ENCODE measurements at regions not wholly inside any gene's neighbourhood (a gene's known extent, or its start where the extent isn't known, plus 50 kb on each side); places are given as distances from the start of the nearest gene placed in this dataset.

GRCh38 chr5:38011668-38012188 lies 171.9 kb upstream of the GDNF start:
- no peak overlapping the region for H3K27ac ChIP-seq (ENCODE audit: insufficient read depth, low read length)
- H3K4me3 ChIP-seq (replicated peaks in 1 of 4; ENCODE audit: control extremely low read depth in 1 of 4, insufficient read depth in 1 of 4, low read depth in 3 of 4, low read length in 4 of 4) = no peak overlapping the region
- DNase-seq (ENCODE audit: low read depth in 2 of 2) = no peak
- no peaks in the 10 kb centered on the region for H3K4me1 ChIP-seq (ENCODE audit: control insufficient read depth, extremely low read depth, insufficient read depth, low read length)
- no peak overlapping the region for H3K9ac ChIP-seq (ENCODE audit: insufficient read depth, low read length)
- no peaks in the 10 kb centered on the region for H3K79me2 ChIP-seq (ENCODE audit: control insufficient read depth, insufficient read depth, low read length)
- H4K20me1 ChIP-seq (ENCODE audit: control insufficient read depth, extremely low read depth, insufficient read depth, low read length) = no peaks in the 10 kb centered on the region
- TF ChIP-seq CTCF (conservative IDR thresholded peaks at IDR 0.05 in 1 of 2, IDR thresholded peaks at IDR 0.05 in 1 of 2; ENCODE audit: low read depth in 1 of 2, low read length in 2 of 2) (no peak), EZH2 (IDR thresholded peaks at IDR 0.05; ENCODE audit: low read length, missing control alignments) (no peak)
- peaks cover 2% of the 10 kb centered on the region for H3K27me3 ChIP-seq (ENCODE audit: control insufficient read depth, insufficient read depth, low read length)
- H3K9me3 ChIP-seq (ENCODE audit: control insufficient read depth, insufficient read depth, low read depth, low read length) = no peaks in the 10 kb centered on the region
- no peak overlapping the region for H2AFZ ChIP-seq (ENCODE audit: low read length)
- H3K4me2 ChIP-seq (ENCODE audit: extremely low read depth, insufficient read depth, low read length) = no peak overlapping the region
- H3K36me3 ChIP-seq (ENCODE audit: control insufficient read depth, insufficient read depth, low read length) = no peaks in the 10 kb centered on the region

- H4K20me1 ChIP-seq (ENCODE audit: control insufficient read depth, extremely low read depth, insufficient read depth, low read length) = no peaks in the 10 kb centered on the region
- no peaks in the 10 kb centered on the region for H3K4me1 ChIP-seq (ENCODE audit: control insufficient read depth, extremely low read depth, insufficient read depth, low read length)
- TF ChIP-seq EZH2 (IDR thresholded peaks at IDR 0.05; ENCODE audit: low read length, missing control alignments) (no peak), CTCF (conservative IDR thresholded peaks at IDR 0.05 in 1 of 2, IDR thresholded peaks at IDR 0.05 in 1 of 2; ENCODE audit: low read depth in 1 of 2, low read length in 2 of 2) (no peak)
- no peaks in the 10 kb centered on the region for H3K36me3 ChIP-seq (ENCODE audit: control insufficient read depth, insufficient read depth, low read length)
- no peak overlapping the region for H3K4me2 ChIP-seq (ENCODE audit: extremely low read depth, insufficient read depth, low read length)
- peaks cover 2% of the 10 kb centered on the region for H3K27me3 ChIP-seq (ENCODE audit: control insufficient read depth, insufficient read depth, low read length)
- H3K79me2 ChIP-seq (ENCODE audit: control insufficient read depth, insufficient read depth, low read length) = no peaks in the 10 kb centered on the region
- no peak for DNase-seq (ENCODE audit: low read depth in 2 of 2)
- no peak overlapping the region for H2AFZ ChIP-seq (ENCODE audit: low read length)
- H3K9me3 ChIP-seq (ENCODE audit: control insufficient read depth, insufficient read depth, low read depth, low read length) = no peaks in the 10 kb centered on the region
- H3K27ac ChIP-seq (ENCODE audit: insufficient read depth, low read length) = no peak overlapping the region
- H3K4me3 ChIP-seq (replicated peaks in 1 of 4; ENCODE audit: control extremely low read depth in 1 of 4, insufficient read depth in 1 of 4, low read depth in 3 of 4, low read length in 4 of 4) = no peak overlapping the region
- no peak overlapping the region for H3K9ac ChIP-seq (ENCODE audit: insufficient read depth, low read length)
Observed at GRCh38 chr5:38009749-38010358, 170.0 kb upstream of the GDNF start.

GRCh38 chr5:38008198-38008597 lies 168.4 kb upstream of the GDNF start:
- no peak overlapping the region for H3K9ac ChIP-seq (ENCODE audit: insufficient read depth, low read length)
- H3K79me2 ChIP-seq (ENCODE audit: control insufficient read depth, insufficient read depth, low read length) = no peaks in the 10 kb centered on the region
- DNase-seq (ENCODE audit: low read depth in 2 of 2) = no peak
- H3K4me1 ChIP-seq (ENCODE audit: control insufficient read depth, extremely low read depth, insufficient read depth, low read length) = no peaks in the 10 kb centered on the region
- no peak overlapping the region for H3K4me3 ChIP-seq (replicated peaks in 1 of 4; ENCODE audit: control extremely low read depth in 1 of 4, insufficient read depth in 1 of 4, low read depth in 3 of 4, low read length in 4 of 4)
- no peaks in the 10 kb centered on the region for H4K20me1 ChIP-seq (ENCODE audit: control insufficient read depth, extremely low read depth, insufficient read depth, low read length)
- H3K36me3 ChIP-seq (ENCODE audit: control insufficient read depth, insufficient read depth, low read length) = no peaks in the 10 kb centered on the region
- H3K9me3 ChIP-seq (ENCODE audit: control insufficient read depth, insufficient read depth, low read depth, low read length) = no peaks in the 10 kb centered on the region
- H2AFZ ChIP-seq (ENCODE audit: low read length) = no peak overlapping the region
- TF ChIP-seq CTCF (conservative IDR thresholded peaks at IDR 0.05 in 1 of 2, IDR thresholded peaks at IDR 0.05 in 1 of 2; ENCODE audit: low read depth in 1 of 2, low read length in 2 of 2) = no peak
- no peak for TF ChIP-seq EZH2 (IDR thresholded peaks at IDR 0.05; ENCODE audit: low read length, missing control alignments)
- no peak overlapping the region for H3K4me2 ChIP-seq (ENCODE audit: extremely low read depth, insufficient read depth, low read length)
- H3K27ac ChIP-seq (ENCODE audit: insufficient read depth, low read length) = no peak overlapping the region
- peaks cover 4% of the 10 kb centered on the region for H3K27me3 ChIP-seq (ENCODE audit: control insufficient read depth, insufficient read depth, low read length)
